Calu3 (cell line): ENCODE measurements at regions not wholly inside any gene's neighbourhood (a gene's known extent, or its start where the extent isn't known, plus 50 kb on each side); places are given as distances from the start of the nearest gene placed in this dataset.

Experiments
- BruUV-seq: library from RNA; stranded (reverse); fragments of 400-500 nt; replicated peaks from 2 replicates; lab custom pipeline; 2021; lab: Mats Ljungman, UMichigan
- CTCF ChIA-PET: fragments of 300-600 bp; sonication (Branson Sonifier 250); formaldehyde crosslinking; loops from one replicate; lab custom pipeline; 2022; ENCODE audit warnings: antibody characterized with exemption; lab: Charles Lee
- DNase-seq: peaks from one replicate; pipeline ENCODE4 v3.0.0; 2022
- H3K27ac Mint-ChIP-seq: one replicate; pipeline ENCODE4 v1.8.0; 2022; ENCODE audit warnings: mixed read lengths; ENCODE audit not compliant: unreplicated experiment
- H3K27me3 Mint-ChIP-seq: one replicate; pipeline ENCODE4 v1.8.0; 2022; ENCODE audit warnings: mixed read lengths; ENCODE audit not compliant: unreplicated experiment
- H3K36me3 Mint-ChIP-seq: one replicate; pipeline ENCODE4 v1.8.0; 2022; ENCODE audit warnings: mild to moderate bottlenecking, moderate library complexity, mixed read lengths; ENCODE audit not compliant: insufficient read depth, unreplicated experiment
- H3K4me1 Mint-ChIP-seq: one replicate; pipeline ENCODE4 v1.8.0; 2022; ENCODE audit warnings: mild to moderate bottlenecking, low read depth, mixed read lengths; ENCODE audit not compliant: unreplicated experiment
- H3K4me3 Mint-ChIP-seq: one replicate; pipeline ENCODE4 v1.8.0; 2022; ENCODE audit warnings: mild to moderate bottlenecking, low read depth, moderate library complexity, mixed read lengths; ENCODE audit not compliant: unreplicated experiment
- H3K9me3 Mint-ChIP-seq: one replicate; pipeline ENCODE4 v1.8.0; 2022; ENCODE audit warnings: low read depth, mixed read lengths; ENCODE audit not compliant: unreplicated experiment
- CTCF ChIP-seq: fragments of 200-600 bp; IDR thresholded peaks from one replicate; pipeline ENCODE4 v1.8.0; 2022; ENCODE audit warnings: antibody characterized with exemption; ENCODE audit not compliant: unreplicated experiment
- intact Hi-C: fragments of 100-400 bp; cut with micrococcal nuclease; formaldehyde crosslinking; loops from one replicate; pipeline ENCODE4 v1.10.0; 2022; ENCODE audit not compliant: unreplicated experiment

GRCh38 chr7:93011351-93012294, 106.2 kb downstream of the SAMD9 start:
- intact Hi-C loops, result no loop called here
- H3K27me3 Mint-ChIP-seq, result no peaks in the 10 kb centered on the region
- no peak overlapping the region for H3K27ac Mint-ChIP-seq
- CTCF ChIA-PET, result no interaction called here
- no peaks in the 10 kb centered on the region for H3K36me3 Mint-ChIP-seq
- TF ChIP-seq CTCF, result no peak
- no peaks in the 10 kb centered on the region for H3K9me3 Mint-ChIP-seq
- DNase-seq, result no peak
- no peaks in the 10 kb centered on the region for H3K4me1 Mint-ChIP-seq
- H3K4me3 Mint-ChIP-seq, result no peak overlapping the region
- no TSS peak for BruUV-seq

- no peaks in the 10 kb centered on the region for H3K27me3 Mint-ChIP-seq
- H3K4me1 Mint-ChIP-seq, result no peaks in the 10 kb centered on the region
- intact Hi-C loops, result no loop called here
- BruUV-seq, result no TSS peak
- no peaks in the 10 kb centered on the region for H3K9me3 Mint-ChIP-seq
- no peak for DNase-seq
- no peak overlapping the region for H3K4me3 Mint-ChIP-seq
- H3K27ac Mint-ChIP-seq, result no peak overlapping the region
- H3K36me3 Mint-ChIP-seq, result no peaks in the 10 kb centered on the region
- no peak for TF ChIP-seq CTCF
- CTCF ChIA-PET, result no interaction called here
These were observed 108.9 kb downstream of the SAMD9 start for GRCh38 chr7:93008833-93009232.

- intact Hi-C loops, result no loop called here
- DNase-seq, result no peak
- H3K36me3 Mint-ChIP-seq, result no peaks in the 10 kb centered on the region
- no peak overlapping the region for H3K27ac Mint-ChIP-seq
- no peak for TF ChIP-seq CTCF
- H3K4me3 Mint-ChIP-seq, result no peak overlapping the region
- CTCF ChIA-PET, result no interaction called here
- no peaks in the 10 kb centered on the region for H3K27me3 Mint-ChIP-seq
- no peaks in the 10 kb centered on the region for H3K4me1 Mint-ChIP-seq
- BruUV-seq, result no TSS peak
- H3K9me3 Mint-ChIP-seq, result no peaks in the 10 kb centered on the region
These were observed 111.2 kb downstream of the SAMD9 start for GRCh38 chr7:93006480-93007095.

GRCh38 chr7:93004906-93005305, 112.9 kb downstream of the SAMD9 start:
- no peaks in the 10 kb centered on the region for H3K27me3 Mint-ChIP-seq
- H3K4me3 Mint-ChIP-seq, result no peak overlapping the region
- intact Hi-C loops, result no loop called here
- no TSS peak for BruUV-seq
- no peak overlapping the region for H3K27ac Mint-ChIP-seq
- CTCF ChIA-PET, result no interaction called here
- DNase-seq, result no peak
- TF ChIP-seq CTCF, result no peak
- no peaks in the 10 kb centered on the region for H3K9me3 Mint-ChIP-seq
- H3K4me1 Mint-ChIP-seq, result no peaks in the 10 kb centered on the region
- H3K36me3 Mint-ChIP-seq, result no peaks in the 10 kb centered on the region
